GM19467 (cell line): ENCODE measurements at regions not wholly inside any gene's neighbourhood (a gene's known extent, or its start where the extent isn't known, plus 50 kb on each side); places are given as distances from the start of the nearest gene placed in this dataset.

Source experiments
- ATAC-seq: cut with Tn5 transposase; IDR thresholded peaks from one replicate; pipeline ENCODE4 v1.9.1; 2021; ENCODE audit warnings: mild to moderate bottlenecking, moderate library complexity; ENCODE audit not compliant: unreplicated experiment

DNA sequence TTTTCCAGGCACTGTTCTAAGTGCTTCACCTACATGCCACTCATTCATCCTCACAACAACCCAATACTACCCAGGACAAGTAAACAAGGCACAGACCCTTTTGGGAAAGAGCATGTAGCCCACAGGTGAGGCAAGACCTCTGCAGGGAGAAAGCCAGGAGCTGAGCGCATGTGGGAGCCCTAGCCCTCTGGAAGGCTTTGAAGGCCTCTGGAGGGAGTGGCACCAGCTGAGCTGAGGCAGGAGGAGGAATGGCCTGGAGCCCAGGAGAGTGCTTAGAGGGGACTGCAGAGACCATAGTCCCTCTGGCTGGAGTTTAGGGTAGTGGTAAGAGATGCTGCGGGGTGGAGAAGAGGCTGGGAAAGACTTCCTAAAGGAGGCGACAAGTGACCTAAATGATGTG lies 516.5 kb downstream of the FUT8 start:
- no peak for ATAC-seq

DNA sequence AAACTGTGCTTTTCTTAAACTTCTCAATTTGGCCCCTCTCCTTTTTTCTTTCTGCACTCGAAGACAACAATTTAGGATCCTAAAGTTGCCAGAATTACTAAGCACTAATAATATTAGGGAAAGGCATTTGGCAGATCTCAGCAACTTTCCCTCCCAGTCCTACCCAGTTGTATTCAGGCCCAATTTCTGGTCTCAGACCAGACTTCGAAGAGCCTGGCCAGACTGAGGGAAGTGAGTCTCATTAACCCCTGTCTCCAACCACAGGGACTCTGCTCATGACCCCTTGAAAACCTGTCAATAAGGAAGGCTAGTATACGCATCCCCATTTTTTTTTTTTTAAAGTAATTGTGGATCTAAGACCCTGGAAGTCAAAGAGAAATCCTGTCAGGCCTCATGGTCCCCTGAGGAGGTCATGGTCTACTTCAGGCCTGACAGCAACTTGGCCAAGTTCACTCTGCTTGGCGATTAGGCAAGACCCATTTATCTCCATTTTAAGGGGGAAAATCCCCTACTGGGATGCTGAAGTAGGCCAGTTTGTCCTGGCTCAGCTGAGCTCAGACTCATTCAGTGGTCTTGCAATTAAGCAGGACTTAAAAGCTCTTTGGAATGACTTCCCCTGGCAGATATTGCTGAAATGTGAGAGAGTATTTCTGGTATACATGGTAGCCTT lies 521.0 kb downstream of the FUT8 start:
- no peak for ATAC-seq

- ATAC-seq: no peak
Observed at GRCh38 chr14:65934070-65934435, 521.5 kb downstream of the FUT8 start.

DNA sequence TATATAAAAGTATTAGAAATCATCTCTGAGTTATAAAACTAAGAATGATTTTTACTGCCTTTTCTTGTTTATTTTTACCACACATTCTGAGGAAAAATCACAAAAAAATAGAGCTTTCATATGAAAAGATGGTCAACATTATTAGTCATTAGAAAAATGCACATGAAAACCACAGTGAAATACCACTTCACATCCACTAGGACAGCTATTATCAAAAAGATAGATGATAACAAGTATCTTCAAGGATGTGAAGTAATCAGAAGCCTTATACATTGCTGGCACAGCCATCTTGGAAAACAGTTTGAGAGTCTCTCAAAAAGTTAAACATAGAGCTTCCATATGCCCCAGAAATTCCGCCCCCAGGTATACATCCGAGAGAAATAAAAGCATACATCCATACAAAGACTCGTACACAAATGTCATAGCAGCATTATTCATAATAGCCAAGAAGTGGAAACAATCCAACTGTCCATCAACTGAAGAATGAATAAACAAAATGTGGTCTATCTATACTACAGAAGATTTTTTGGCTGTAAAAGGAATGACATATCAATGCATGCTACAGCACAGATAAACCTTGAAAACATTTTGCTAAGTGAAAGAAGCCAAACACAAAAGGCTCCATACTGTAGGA lies 523.9 kb downstream of the FUT8 start:
- ATAC-seq: no peak

- no peak for ATAC-seq
Observed at GRCh38 chr14:65937079-65937959, 524.8 kb downstream of the FUT8 start.

DNA sequence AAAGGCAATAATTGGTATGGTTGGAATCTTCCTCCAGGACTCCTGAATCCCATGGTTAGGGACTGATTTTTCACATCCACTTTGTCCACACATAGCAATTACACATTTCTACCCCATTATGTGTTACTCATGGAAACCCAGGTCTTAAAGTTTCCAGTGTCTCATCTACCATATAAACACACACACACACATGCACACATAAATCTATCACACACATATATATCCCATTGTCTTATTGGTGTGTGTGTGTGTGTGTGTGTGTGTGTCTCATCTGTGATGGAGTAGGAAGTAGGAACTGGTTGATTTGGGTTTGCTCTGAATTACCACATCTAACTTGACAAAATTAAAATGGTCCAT lies 525.4 kb downstream of the FUT8 start:
- ATAC-seq: no peak

GRCh38 chr14:65938738-65939137 lies 526.2 kb downstream of the FUT8 start:
- no peak for ATAC-seq

- no peak for ATAC-seq
Observed at GRCh38 chr14:65939184-65939583, 526.7 kb downstream of the FUT8 start.

GRCh38 chr14:65940056-65940735 lies 527.7 kb downstream of the FUT8 start:
- ATAC-seq: no peak

DNA sequence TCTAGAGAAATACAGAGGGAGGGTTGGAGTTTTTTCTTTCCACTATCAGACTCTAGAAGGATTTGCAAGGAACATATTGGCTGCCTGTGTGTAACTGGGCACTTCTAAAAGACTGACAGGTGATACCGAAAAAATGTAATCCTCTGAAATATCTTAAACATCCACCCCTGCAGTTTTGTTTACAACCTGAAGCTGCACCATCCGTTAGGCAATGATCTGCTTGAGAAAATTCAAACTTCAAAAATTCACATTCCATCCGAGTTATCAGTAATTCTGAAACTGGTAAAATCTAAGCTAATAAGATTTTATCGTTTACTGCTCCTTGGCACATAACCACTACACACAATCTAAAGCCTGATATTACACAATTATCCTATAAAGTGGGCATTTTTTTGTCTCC lies 528.6 kb downstream of the FUT8 start:
- no peak for ATAC-seq

GRCh38 chr14:65943150-65943549 lies 530.6 kb downstream of the FUT8 start:
- ATAC-seq: no peak

GRCh38 chr14:65943916-65944410 lies 531.4 kb downstream of the FUT8 start:
- ATAC-seq: no peak

- ATAC-seq: no peak
Observed at GRCh38 chr14:65945327-65945726, 532.8 kb downstream of the FUT8 start.

DNA sequence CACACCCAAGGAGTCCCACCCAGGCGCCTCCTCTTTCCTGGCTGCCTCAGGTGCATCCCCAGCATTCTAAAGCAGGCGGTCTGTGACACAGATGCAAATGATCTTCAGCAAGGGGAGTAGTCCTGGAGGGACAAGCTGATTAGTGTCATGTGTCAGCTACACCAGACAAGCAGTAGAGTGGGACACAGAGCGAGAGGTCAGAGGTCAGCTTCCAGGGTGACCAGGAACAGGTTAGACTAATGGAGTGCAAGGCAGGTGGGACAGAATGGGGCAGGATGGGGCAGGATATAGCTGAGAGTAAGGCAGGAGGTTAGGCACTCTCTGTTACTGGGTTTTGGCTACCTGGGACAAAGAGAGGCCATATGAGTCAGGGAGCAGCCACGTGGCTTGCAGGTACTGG lies 534.0 kb downstream of the FUT8 start:
- ATAC-seq: no peak

GRCh38 chr14:65948302-65948701 lies 535.8 kb downstream of the FUT8 start:
- ATAC-seq: no peak

DNA sequence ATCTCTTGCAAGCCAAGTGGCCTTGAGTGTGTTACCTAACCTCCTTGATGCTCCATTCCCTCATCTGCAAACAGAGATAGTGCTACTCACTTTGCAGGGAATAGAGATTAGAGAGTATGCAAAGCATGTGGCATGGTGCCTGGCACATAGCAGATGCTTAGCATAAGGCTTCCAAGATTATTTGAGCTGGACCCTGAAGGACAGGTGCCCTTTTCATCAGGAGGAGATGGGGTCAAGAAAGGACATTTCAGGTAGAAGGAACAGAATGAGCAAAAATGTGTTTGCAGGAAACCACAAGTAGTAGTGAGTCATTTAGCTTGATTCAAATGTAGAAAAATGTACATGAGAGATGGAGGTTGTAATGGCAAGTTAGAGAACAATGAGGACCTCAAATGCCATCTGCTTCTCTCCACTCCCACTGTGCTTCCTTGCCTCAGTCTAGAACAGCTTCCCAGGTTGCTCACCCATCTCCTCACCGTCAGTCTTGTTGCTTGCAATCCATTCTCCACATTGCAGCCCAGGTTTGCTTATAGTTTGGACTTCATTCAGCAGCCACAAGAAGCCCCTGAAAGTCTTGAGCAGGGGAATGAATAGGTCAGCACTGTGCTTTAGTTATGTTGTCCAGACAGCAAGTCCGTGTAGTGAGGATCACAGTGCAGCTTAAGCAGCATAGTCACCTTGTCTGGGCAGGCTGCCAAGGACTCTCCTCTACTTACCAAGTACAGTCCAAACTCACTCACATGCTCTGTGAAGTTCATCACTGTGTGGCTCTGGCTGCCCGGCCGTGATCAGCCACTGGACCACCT lies 536.3 kb upstream of the CCDC196 start:
- no peak for ATAC-seq

GRCh38 chr14:65954942-65955341 lies 531.2 kb upstream of the CCDC196 start:
- no peak for ATAC-seq

DNA sequence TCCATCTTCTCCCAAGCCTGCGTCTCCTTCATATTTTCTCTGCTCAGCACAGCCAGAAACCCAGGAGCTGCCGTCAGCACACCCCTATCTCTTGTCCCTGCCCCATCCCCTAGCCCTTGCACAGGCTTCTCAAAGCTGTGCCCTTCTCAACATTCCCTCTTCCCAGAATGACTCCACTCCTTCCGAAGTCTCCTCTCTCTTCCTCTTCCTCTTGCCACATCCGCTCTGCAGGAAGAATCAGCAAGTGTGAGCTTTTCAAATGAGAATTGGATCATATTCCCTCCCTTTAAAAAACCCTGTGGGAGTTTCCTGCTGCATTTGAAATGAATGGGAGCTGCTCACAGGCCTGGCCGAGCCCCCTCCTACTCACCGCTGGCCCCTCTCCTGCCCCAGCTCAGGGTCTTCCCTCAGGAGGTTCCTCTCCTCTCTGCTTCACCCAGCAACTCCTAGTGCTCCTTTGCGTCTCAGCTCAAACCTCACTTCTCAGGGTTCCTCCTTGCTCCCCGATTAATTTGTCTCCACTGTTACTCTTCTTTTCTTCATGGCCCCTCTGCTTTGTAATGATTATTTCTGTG lies 528.5 kb upstream of the CCDC196 start:
- no peak for ATAC-seq

- peak; percentile 56 for ATAC-seq
Observed at GRCh38 chr14:65958664-65959562, 527.3 kb upstream of the CCDC196 start.
